SJCRH30 (cell line): ENCODE measurements at regions not wholly inside any gene's neighbourhood (a gene's known extent, or its start where the extent isn't known, plus 50 kb on each side); places are given as distances from the start of the nearest gene placed in this dataset.

ENCODE experiments used
- DNase-seq, 2 experiments: peaks; one replicate each; pipeline ENCODE4 v3.0.0-alpha.2; 2015 to 2020
- H3K27ac ChIP-seq: fragments of 250-450 bp; sonication (Bioruptor Pico); 2 replicates; pipeline ENCODE4 v1.5.1; 2020; ENCODE audit warnings: mild to moderate bottlenecking, moderate library complexity
- H3K27me3 ChIP-seq: fragments of 250-450 bp; sonication (Bioruptor Pico); 2 replicates; pipeline ENCODE4 v1.5.1; 2020; ENCODE audit warnings: mild to moderate bottlenecking, moderate library complexity
- H3K36me3 ChIP-seq: fragments of 250-450 bp; sonication (Bioruptor Pico); 2 replicates; pipeline ENCODE4 v1.5.1; 2020; ENCODE audit warnings: mild to moderate bottlenecking, moderate library complexity
- H3K4me1 ChIP-seq: fragments of 250-450 bp; sonication (Bioruptor Pico); 2 replicates; pipeline ENCODE4 v1.5.1; 2020; ENCODE audit warnings: mild to moderate bottlenecking, moderate library complexity
- H3K4me3 ChIP-seq: fragments of 250-450 bp; sonication (Bioruptor Pico); 2 replicates; pipeline ENCODE4 v1.5.1; 2020; ENCODE audit warnings: mild to moderate bottlenecking, moderate library complexity
- H3K9me3 ChIP-seq: fragments of 250-450 bp; sonication (Bioruptor Pico); replicated peaks from 2 replicates; pipeline ENCODE4 v1.5.1; 2020; ENCODE audit warnings: mild to moderate bottlenecking, moderate library complexity

- Histone ChIP-seq H3K27ac (no peak overlapping the region), H3K36me3 (no peaks in the 10 kb centered on the region), H3K4me1 (peaks cover 22% of the 10 kb centered on the region), H3K27me3 (no peaks in the 10 kb centered on the region), H3K9me3 (no peaks in the 10 kb centered on the region), H3K4me3 (no peak overlapping the region)
- no peak for DNase-seq
These were observed 54.3 kb upstream of the STIM2 start for GRCh38 chr4:26806331-26806730.

GRCh38 chr4:26807330-26807729 lies 53.3 kb upstream of the STIM2 start:
- H3K27me3 ChIP-seq, result no peaks in the 10 kb centered on the region
- peak; percentile 38 to 64 for DNase-seq
- H3K4me3 ChIP-seq, result no peak overlapping the region
- no peaks in the 10 kb centered on the region for H3K36me3 ChIP-seq
- H3K9me3 ChIP-seq, result no peaks in the 10 kb centered on the region
- H3K4me1 ChIP-seq, result peaks cover 22% of the 10 kb centered on the region
- no peak overlapping the region for H3K27ac ChIP-seq

- DNase-seq, result no peak
- no peaks in the 10 kb centered on the region for H3K27me3 ChIP-seq
These were observed 50.8 kb upstream of the STIM2 start for GRCh38 chr4:26809811-26810210.

More at GRCh38 chr4:26809811-26810210, 50.8 kb upstream of the STIM2 start:
- H3K36me3 ChIP-seq, result no peaks in the 10 kb centered on the region
- no peak overlapping the region for H3K27ac ChIP-seq
- no peaks in the 10 kb centered on the region for H3K9me3 ChIP-seq
- H3K4me1 ChIP-seq, result peaks cover 10% of the 10 kb centered on the region
- H3K4me3 ChIP-seq, result no peak overlapping the region
